Transverse colon (tissue), 4 donors: ENCODE measurements at regions not wholly inside any gene's neighbourhood (a gene's known extent, or its start where the extent isn't known, plus 50 kb on each side); places are given as distances from the start of the nearest gene placed in this dataset.

ENCODE experiments used
- DNase-seq: peaks from one replicate; pipeline ENCODE4 v3.0.0-alpha.2; 2019
- H3K27ac ChIP-seq, 4 donors: fragments of 200-600 bp; sonication (generic); 2 replicates each; pipeline ENCODE4 v1.5.1; 2016 to 2018; ENCODE audit warnings: inconsistent platforms in 4 of 4
- H3K27me3 ChIP-seq: fragments of 200-600 bp; sonication (generic); 2 replicates; pipeline ENCODE4 v1.5.1; 2017; ENCODE audit warnings: inconsistent platforms
- H3K36me3 ChIP-seq, 4 donors: fragments of 200-600 bp; sonication (generic); 2 replicates each; pipeline ENCODE4 v1.5.1; 2017 to 2019; ENCODE audit warnings: inconsistent platforms in 4 of 4
- H3K4me1 ChIP-seq, 4 donors: fragments of 200-600 bp; sonication (generic); 2 replicates each; pipeline ENCODE4 v1.5.1; 2017 to 2020; ENCODE audit warnings: inconsistent platforms in 4 of 4
- H3K4me3 ChIP-seq, 4 donors: fragments of 200-600 bp; sonication (generic); 1 replicate in 1 of 4; 2 replicates in 3 of 4; pipeline versions ENCODE4 v1.5.1 to v1.6.1; 2017 to 2019; ENCODE audit warnings: inconsistent platforms in 4 of 4
- H3K9me3 ChIP-seq, 2 donors: fragments of 200-600 bp; sonication (generic); 2 replicates each; pipeline ENCODE4 v1.5.1; 2017 to 2019; ENCODE audit warnings: inconsistent platforms in 2 of 2
- CTCF ChIP-seq, 5 experiments: fragments of 200-600 bp in 3 of 5; fragments of 450-650 bp in 2 of 5; sonication (generic) in 3 of 5; IDR thresholded peaks; 1 replicate in 2 of 5; 2 replicates in 3 of 5; pipeline ENCODE4 v1.5.1; 2016 to 2017; ENCODE audit warnings: antibody characterized with exemption in 5 of 5, inconsistent platforms in 3 of 5, mild to moderate bottlenecking in 2 of 5, moderate library complexity in 1 of 5
- EP300 ChIP-seq: sonication (generic); formaldehyde crosslinking; IDR thresholded peaks from one replicate; pipeline ENCODE4 v1.6.1; 2017; ENCODE audit warnings: antibody characterized with exemption, low read depth
- POLR2A ChIP-seq: fragments of 450-650 bp; IDR thresholded peaks from one replicate; pipeline ENCODE4 v1.6.1; 2016; ENCODE audit warnings: antibody characterized with exemption, mild to moderate bottlenecking, moderate library complexity
- POLR2AphosphoS5 ChIP-seq, 3 donors: sonication (generic); formaldehyde crosslinking; IDR thresholded peaks; one replicate each; pipeline ENCODE4 v1.6.1; 2016; ENCODE audit warnings: antibody characterized with exemption in 3 of 3
- WGBS, 2 donors: methylation state at CpG; one replicate each; pipeline ENCODE4 v1.1.5; 2018; ENCODE audit warnings: low coverage in 1 of 2; 5-methylcytosine and 5-hydroxymethylcytosine counted together
- in situ Hi-C, 4 donors: fragments of 200-750 bp; cut with MboI; loops; one replicate each; pipeline versions ENCODE4 v1.15.0 to v1.15.1; 2017; ENCODE audit warnings: low sequenced_read_pairs in 3 of 4, low pct_ligation_motif_present in 1 of 4, low pct_unique_long_range_greater_than_20kb in 1 of 4
- intact Hi-C: fragments of 100-400 bp; cut with DNase I; formaldehyde crosslinking; loops from one replicate; pipeline ENCODE4 v1.15.1; 2023; ENCODE audit warnings: low total_unique reads

- Histone ChIP-seq H3K27ac (no peak overlapping the region), H3K9me3 (no peaks in the 10 kb centered on the region), H3K27me3 (no peaks in the 10 kb centered on the region), H3K4me1 (no peaks in the 10 kb centered on the region), H3K36me3 (no peaks in the 10 kb centered on the region), H3K4me3 (no peak overlapping the region)
- WGBS, 2 donors, result 66 to 87% methylated on average over 2 of the region's 2 CpGs
- in situ Hi-C loops (no loop called here), intact Hi-C loops (no loop called here)
- no peak for DNase-seq
- TF ChIP-seq CTCF (IDR thresholded peaks at IDR 0.05), result no peak
- no peak for TF ChIP-seq POLR2AphosphoS5 (IDR thresholded peaks at IDR 0.05)
- TF ChIP-seq POLR2A, result no peak
- TF ChIP-seq EP300, result no peak
These were observed 401.4 kb upstream of the POU3F3 start for GRCh38 chr2:104452558-104452957.

DNA sequence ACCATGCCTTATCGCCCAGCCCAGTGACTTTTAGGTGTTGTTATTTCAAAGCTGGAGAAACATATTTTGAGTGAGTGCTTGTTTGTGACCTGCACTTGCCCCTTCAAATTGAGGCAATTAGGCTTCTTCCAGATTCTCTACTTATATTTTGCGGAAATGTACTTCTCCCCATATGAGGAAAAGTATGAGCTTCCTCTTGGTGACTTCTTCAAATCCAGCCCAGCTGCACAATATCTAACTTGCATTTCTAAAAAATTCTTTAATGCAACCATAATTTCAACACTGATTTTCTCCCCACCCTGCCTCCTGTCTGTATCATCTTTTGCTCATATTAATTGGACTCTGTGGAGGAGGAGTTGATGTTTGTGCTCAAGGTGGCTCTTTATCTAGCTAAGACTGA is 391.2 kb upstream of the POU3F3 start:
- H3K4me1 ChIP-seq, result no peaks in the 10 kb centered on the region
- no peaks in the 10 kb centered on the region for H3K9me3 ChIP-seq
- TF ChIP-seq CTCF (IDR thresholded peaks at IDR 0.05) (no peak), POLR2A (no peak), POLR2AphosphoS5 (IDR thresholded peaks at IDR 0.05) (no peak), EP300 (no peak)
- intact Hi-C loops, result no loop called here
- H3K4me3 ChIP-seq, result no peak overlapping the region
- no peaks in the 10 kb centered on the region for H3K36me3 ChIP-seq
- no peak for DNase-seq
- 84 to 92% methylated on average over 2 of the region's 2 CpGs for WGBS, 2 donors
- no peaks in the 10 kb centered on the region for H3K27me3 ChIP-seq
- no peak overlapping the region for H3K27ac ChIP-seq
- in situ Hi-C loops, result no loop called here

DNA sequence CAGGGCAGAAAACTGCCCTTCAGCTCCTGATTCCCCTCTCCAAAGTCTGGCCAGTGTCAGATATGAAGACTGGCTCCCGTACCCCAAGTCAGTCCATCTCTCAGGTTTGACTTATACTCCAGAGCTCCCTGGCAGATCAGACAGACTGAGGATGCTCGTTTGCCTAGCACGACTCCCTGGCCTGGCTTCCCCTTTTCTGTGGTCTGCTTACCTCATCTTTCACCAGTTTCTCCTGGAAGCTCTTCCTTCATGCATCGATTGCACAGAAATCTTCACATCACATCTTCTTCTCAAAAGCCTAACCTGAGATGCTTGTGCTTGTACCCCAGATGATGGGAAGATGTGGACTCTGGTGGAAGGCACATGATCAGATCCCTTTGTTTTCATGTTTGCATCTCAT is 387.9 kb upstream of the POU3F3 start:
- TF ChIP-seq EP300 (no peak), POLR2AphosphoS5 (IDR thresholded peaks at IDR 0.05) (no peak), CTCF (IDR thresholded peaks at IDR 0.05) (no peak), POLR2A (no peak)
- Histone ChIP-seq H3K27me3 (no peaks in the 10 kb centered on the region), H3K4me1 (no peaks in the 10 kb centered on the region), H3K9me3 (no peaks in the 10 kb centered on the region), H3K36me3 (no peaks in the 10 kb centered on the region), H3K4me3 (no peak overlapping the region), H3K27ac (no peak overlapping the region)
- no peak for DNase-seq
- WGBS, 2 donors, result 67 to 76% methylated on average over 1 to 4 of the region's 4 CpGs
- intact Hi-C loops (no loop called here), in situ Hi-C loops (no loop called here)

DNA sequence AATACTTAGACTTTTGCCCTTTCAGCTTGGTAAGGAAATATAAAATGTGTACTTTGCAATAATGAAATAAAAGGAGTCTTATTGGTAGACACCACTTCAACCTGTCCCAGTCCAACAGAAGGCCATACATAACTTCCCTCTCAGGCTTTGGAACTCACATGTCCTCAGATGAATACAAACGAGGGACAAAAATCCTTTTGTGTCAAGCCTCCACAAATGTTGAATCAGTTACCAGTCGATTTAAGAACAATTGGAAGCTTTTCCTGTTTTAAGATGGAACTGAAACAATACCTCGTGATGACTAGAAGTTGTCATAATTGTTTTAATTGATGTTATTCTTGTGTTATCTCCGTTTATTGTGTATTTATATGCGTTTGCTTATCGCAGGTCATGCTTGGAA is 385.1 kb upstream of the POU3F3 start:
- intact Hi-C loops (no loop called here), in situ Hi-C loops (no loop called here)
- DNase-seq, result no peak
- 30 to 40% methylated on average over 4 to 6 of the region's 6 CpGs for WGBS, 2 donors
- Histone ChIP-seq H3K36me3 (no peaks in the 10 kb centered on the region), H3K27me3 (no peaks in the 10 kb centered on the region), H3K9me3 (no peaks in the 10 kb centered on the region), H3K4me3 (no peak overlapping the region), H3K27ac (no peak overlapping the region), H3K4me1 (no peaks in the 10 kb centered on the region)
- TF ChIP-seq EP300, result no peak
- no peak for TF ChIP-seq CTCF (IDR thresholded peaks at IDR 0.05)
- TF ChIP-seq POLR2AphosphoS5 (IDR thresholded peaks at IDR 0.05), result no peak
- no peak for TF ChIP-seq POLR2A
